GM13977 (cell line): ENCODE measurements at regions not wholly inside any gene's neighbourhood (a gene's known extent, or its start where the extent isn't known, plus 50 kb on each side); places are given as distances from the start of the nearest gene placed in this dataset.

Source experiments
- DNase-seq: peaks from one replicate; pipeline ENCODE4 v3.0.0; 2012; ENCODE audit warnings: low spot score
- in situ Hi-C: fragments of 300-500 bp; cut with MboI; formaldehyde crosslinking; loops from one replicate; pipeline ENCODE4 v1.12.0; 2022; ENCODE audit warnings: low sequenced_read_pairs, low pct_unique_long_range_greater_than_20kb, mixed read lengths, inconsistent platforms; ENCODE audit not compliant: unreplicated experiment
- TF ChIP-seq, protein P1 (sequence below): IDR thresholded peaks from 2 replicates; pipeline ENCODE4 v1.5.1; 2012; ENCODE audit warnings: mild to moderate bottlenecking, control low read depth; ENCODE audit not compliant: insufficient read depth; ENCODE audit errors: extremely low read depth, missing control alignments

DNA sequence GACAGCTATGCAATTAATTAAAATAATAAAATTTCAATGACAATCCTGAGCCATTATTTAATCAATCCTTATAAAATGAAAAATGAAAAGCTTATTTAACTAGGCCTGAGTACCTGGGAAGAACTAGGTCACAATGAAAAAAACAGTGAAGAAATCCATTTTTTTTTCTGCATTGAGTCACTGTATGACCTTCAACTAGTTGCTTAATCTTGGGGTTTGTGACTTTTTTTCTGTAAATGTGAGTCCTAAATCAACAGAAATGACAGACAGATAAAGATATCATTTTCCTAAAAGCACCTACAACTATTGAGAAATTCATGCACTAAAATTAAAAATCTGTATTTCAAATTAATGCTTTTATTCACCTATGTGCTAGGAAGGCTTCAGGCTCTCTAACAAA, 96.8 kb downstream of the TMEM26 start:
- in situ Hi-C loops = no loop called here
- TF ChIP-seq, protein P1, sequence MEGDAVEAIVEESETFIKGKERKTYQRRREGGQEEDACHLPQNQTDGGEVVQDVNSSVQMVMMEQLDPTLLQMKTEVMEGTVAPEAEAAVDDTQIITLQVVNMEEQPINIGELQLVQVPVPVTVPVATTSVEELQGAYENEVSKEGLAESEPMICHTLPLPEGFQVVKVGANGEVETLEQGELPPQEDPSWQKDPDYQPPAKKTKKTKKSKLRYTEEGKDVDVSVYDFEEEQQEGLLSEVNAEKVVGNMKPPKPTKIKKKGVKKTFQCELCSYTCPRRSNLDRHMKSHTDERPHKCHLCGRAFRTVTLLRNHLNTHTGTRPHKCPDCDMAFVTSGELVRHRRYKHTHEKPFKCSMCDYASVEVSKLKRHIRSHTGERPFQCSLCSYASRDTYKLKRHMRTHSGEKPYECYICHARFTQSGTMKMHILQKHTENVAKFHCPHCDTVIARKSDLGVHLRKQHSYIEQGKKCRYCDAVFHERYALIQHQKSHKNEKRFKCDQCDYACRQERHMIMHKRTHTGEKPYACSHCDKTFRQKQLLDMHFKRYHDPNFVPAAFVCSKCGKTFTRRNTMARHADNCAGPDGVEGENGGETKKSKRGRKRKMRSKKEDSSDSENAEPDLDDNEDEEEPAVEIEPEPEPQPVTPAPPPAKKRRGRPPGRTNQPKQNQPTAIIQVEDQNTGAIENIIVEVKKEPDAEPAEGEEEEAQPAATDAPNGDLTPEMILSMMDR = no peak
- no peak for DNase-seq

DNA sequence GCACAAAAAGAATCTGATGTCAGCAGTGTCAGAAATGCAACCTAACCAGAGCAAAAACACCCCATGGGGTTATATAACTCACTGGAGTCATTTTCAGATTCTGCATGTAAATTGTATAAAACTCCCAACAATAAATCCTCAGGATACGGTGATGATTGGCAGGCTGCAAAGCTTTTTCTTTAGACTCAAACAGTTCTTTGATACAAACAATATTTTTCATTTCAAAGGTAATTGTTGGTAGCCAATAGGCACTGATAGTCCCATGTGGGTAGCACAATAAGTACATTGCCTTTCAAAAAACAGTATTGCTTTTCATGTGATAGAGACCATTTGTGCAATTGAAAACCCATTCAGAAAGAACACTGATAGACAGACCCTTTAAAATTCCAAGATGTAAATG, 98.0 kb downstream of the TMEM26 start:
- no peak for DNase-seq
- TF ChIP-seq, protein P1 = no peak
- in situ Hi-C loops = no loop called here

DNA sequence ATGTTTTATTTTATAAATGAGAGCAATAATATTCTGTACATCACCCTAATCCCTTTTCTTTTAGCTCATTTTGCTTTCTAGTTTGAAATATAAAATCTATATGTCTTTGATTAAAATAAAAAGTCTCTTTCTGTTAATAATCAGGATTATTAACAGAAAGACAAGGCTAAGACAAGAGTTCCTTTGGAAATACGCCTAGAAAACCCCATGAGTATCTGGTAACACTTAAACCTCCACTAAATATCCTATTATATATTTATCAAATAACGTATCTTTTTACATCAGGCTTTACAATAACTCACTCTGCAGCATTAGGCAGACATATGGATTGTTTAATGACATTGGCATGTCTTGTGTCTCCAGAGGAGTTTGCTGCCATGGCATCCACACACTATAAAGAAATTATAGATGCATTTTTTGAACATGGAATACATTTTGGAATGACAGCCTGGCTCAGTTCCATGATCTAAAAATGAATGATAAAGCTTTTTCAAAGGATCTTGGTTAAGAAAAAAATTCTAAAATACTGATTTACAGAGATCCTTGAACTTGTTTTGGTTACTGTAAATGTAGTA, 98.7 kb downstream of the TMEM26 start:
- DNase-seq = no peak
- in situ Hi-C loops = no loop called here
- TF ChIP-seq, protein P1 = no peak

DNA sequence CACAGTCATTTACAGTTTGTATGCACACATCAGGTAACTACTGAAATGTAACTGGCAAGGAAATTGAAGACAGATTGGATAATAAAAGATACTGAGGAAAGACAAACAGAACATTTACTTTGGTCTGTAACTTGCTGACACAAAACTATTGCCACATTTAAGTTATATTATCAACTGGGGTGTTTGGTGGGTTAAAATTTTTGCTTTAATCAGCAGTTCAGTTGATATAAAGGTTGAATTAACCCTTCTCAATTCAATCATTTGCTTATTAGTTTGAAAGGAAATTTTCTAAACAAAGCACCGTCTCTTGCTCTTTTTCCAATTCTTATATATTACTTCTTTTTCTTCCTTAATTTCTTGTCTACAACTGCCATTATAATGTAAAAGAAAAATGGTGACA, 102.4 kb downstream of the TMEM26 start:
- in situ Hi-C loops = no loop called here
- TF ChIP-seq, protein P1 = no peak
- no peak for DNase-seq

DNA sequence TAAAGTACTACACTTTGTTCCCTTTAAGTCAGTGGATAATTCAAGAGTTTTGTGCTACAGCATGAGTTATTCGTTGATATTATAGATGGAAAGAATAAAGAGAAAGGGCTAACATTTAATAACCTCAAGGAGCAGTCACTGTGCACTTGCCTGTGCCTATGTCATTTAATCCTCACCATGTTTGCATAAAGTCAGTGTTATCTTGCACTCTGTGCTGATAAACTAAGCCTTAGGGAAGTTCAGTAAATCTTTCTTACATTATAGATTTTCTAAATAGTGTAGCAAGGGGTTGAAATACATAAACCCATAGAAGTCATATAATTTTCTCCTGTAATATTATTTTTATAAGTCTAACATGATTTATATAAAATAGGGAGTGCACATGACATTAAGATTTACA, 103.1 kb downstream of the TMEM26 start:
- TF ChIP-seq, protein P1 = no peak
- no peak for DNase-seq
- in situ Hi-C loops = no loop called here

DNA sequence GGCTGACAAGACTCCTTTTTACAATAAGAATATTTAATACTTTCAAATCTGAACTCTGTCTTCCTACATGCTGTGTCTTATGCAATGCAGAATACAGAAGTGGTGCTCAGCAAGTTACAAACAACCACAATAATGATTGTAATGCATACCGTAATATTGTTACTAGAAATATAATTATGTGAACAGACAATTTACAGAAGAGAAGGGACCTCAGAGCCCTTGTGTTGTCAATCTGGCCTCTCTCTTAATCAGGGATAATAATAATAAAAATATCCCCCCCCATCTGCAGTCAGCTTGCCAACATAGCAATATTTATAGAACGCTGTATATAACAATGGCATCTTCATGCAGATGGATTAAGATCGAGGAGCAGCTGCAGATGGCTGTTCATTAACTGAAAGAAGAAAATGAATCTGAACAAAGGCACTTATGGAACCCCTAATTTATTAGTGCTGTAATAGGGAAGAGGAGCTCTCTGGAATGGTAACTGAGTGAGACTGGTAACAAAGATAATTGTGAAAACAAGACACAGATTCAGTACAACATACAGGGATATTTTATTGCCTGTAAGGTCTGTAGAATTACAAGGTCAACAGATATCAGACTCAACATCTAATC, 106.3 kb downstream of the TMEM26 start:
- DNase-seq = no peak
- in situ Hi-C loops = no loop called here
- TF ChIP-seq, protein P1 = no peak
